HG03103 (cell line): ENCODE measurements at regions not wholly inside any gene's neighbourhood (a gene's known extent, or its start where the extent isn't known, plus 50 kb on each side); places are given as distances from the start of the nearest gene placed in this dataset.

Source experiments
- ATAC-seq: cut with Tn5 transposase; IDR thresholded peaks from one replicate; pipeline ENCODE4 v1.9.1; 2021; ENCODE audit warnings: low read depth; ENCODE audit not compliant: unreplicated experiment

GRCh38 chrX:42102586-42103282 is 179.4 kb upstream of the CASK start:
- no peak for ATAC-seq

DNA sequence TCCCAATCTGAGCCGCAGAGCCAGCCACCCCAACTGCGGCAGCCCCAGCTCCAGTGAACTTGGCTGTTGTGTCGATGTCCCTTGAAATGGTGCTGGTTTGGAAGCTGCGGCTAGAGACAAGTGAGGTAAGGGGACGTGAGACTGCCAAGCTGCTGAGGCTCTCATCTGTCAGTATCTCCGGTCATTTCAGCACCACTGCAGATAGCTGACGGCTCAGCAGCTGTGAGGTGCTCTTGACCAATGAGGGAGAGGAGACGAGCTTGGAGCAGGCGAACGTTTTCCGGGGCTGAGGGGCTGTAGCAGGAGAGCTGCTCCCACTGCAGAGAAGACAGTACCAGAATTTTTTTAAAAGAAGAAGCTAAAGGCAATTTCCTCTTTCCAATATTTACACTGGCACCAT is 175.5 kb upstream of the CASK start:
- ATAC-seq: no peak

DNA sequence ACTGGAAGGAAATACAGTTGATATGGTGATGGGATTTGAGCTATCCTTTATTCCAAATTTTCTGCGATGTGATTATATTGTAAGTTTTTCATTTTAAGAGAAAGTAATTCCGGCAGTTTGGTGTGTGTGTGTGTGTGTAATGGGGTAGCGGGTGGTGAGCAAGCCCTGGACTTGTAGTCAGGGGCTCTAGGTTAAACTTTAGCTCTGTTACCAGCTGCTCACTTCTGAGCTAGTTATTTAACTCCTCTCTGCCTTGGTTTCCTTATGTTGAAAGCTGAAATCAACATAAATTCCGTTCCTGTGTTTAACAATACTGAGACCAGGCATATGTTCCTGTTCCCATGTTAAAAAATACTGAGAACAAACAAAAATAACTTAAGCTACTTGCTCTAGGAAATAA is 174.1 kb upstream of the CASK start:
- no peak for ATAC-seq

GRCh38 chrX:42096265-42096920 is 173.0 kb upstream of the CASK start:
- no peak for ATAC-seq

DNA sequence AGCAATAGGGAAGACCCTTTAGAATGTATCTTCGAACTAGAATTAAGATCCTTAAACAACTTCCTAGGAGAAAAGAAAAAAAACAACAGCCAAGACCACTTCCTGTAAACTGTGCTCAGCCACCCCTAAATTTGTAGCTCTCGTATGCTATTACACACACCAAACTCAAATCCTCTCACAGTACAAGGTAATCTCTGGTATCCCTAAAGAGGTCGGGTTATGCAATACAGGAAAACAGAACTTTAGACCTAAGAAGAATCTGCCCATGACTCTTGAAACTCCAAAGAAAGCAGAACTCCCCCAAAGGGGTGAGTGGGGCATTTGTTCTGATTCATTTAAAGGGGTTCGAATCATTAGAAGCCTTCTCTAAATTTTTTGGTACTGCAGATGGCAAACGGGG is 170.9 kb upstream of the CASK start:
- no peak for ATAC-seq

DNA sequence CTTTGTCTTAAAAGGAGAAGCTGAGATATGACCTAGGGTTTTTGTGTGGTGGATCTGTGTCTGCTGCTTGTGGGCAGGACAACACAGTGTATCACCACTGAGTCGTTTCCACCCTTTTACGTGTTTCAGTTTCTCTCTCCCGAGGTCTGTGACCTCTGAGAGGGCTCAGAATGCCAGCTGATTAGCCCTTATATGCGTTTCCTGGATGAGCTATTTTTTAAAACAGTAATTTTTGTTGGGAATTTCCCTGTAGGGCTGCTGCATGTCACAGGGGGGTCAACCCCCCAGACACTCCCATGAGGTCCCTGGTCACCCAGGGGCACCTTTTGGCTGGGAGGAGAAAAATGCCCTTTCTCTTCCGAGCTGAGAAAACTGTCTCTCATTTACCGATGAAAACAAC is 170.4 kb upstream of the CASK start:
- no peak for ATAC-seq

DNA sequence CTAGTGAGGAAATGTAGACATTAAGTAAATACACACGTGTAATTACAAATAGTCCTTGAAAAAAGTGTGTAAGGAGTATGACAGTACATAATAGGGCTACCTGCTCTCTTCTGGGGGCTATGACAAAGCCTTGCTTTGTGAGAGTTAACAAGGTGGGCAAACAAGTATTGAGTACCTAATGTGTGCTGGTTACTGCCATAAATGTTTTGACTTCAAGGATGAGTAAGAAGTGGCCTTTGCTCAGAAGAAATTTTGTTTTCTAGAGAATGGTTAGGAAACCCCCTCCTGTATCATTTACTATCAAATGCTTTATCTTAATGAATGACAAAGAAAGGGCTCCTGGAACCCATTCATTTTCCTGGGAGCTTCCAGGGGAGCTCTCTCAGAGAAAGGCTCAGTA is 167.0 kb upstream of the CASK start:
- ATAC-seq: no peak

GRCh38 chrX:42089031-42089430 is 165.7 kb upstream of the CASK start:
- no peak for ATAC-seq

DNA sequence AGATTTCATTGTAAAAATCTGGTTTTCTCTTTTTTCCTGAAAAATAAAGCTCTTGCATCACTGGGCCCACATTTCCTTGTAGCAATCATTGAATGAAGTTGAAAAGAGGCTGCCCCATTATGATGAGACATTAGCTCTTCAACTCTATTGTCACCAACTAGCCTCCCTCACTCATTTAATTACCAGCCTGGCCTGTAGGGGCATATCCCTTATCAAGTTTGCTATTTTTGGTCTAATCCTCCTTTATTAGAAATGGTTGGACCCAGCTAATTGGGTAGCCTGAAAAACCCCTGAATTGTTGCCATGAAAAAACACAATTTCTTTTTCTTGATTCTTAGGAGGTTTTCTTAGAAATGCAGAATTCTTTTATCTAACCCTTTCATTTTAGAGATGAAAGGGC is 164.6 kb upstream of the CASK start:
- ATAC-seq: no peak

- no peak for ATAC-seq
These were observed 162.5 kb upstream of the CASK start for GRCh38 chrX:42085836-42086235.

DNA sequence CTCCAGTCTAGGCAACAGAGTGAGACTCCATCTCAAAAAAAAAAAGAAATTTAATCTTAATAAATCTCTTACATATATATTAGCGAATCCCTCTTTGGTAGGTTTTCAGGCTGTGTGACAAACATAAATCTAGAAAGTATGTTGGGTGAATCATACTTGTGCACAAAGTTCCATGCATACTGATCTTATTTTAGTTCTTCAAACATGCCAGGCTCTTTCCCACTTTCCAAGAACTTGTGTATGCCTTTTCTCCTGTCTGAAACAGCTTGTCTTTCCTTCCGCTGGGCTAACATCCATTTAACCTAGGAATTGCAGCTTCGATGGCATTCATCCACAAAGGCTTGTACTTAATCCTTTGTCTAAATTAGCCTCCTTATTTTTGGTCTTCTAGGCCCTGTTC is 156.6 kb upstream of the CASK start:
- no peak for ATAC-seq

DNA sequence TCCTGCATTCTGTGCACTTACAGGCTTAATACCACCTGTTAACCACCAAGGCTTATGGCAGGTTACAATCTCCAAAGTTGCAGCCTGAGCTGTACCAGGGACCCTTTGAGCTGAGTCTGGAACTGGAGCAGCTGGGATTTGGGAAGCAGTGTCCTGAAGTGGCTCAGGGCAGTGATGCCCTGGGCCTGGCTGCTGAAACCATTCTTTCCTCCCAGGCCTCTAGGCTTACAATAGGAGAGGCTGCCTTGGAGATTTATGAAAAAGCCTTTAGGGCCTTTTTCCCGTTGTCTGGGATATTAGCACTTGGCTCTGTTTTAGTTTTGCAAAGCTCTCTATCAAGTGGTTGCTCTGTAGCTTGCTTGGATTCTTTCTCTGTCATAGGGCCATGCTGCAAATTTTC is 154.3 kb upstream of the CASK start:
- no peak for ATAC-seq

DNA sequence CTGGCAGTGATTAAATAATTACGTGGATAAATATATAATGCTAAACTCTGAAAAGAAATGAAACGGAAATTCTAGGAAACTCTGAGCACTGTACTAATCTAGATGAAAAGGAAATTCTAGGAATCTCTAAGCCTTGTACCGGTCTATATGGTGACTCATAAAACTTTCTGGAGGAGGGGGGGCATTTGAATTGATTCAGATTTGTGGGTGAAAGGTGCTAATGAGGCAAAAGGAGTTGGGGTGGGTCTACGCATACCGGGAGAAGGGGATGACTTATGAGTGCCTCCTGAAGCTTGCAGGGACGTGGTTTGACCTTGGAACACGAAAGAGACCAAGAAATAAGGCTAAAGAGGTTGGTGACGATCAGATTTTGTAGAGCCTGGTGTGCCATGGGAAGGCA is 151.7 kb upstream of the CASK start:
- ATAC-seq: no peak

GRCh38 chrX:42073448-42073847 is 150.1 kb upstream of the CASK start:
- no peak for ATAC-seq

DNA sequence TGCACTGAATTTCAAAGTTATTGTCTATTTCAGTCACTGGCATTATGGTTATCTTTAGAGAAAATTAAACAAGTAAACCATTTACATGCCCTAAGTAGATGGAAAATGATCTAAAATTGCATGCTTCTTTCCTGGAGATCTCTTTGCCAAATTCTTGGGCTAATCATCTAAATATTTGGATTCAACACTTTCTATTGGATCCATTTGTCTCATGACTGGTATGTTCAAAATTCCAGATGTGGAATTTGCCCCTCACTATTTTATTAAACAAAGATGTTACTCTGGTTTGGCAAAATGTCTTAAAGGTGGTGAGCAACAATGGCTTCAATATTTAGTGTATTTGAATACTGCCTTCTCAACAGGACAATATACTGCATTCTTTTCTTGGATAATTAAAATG is 147.5 kb upstream of the CASK start:
- no peak for ATAC-seq

DNA sequence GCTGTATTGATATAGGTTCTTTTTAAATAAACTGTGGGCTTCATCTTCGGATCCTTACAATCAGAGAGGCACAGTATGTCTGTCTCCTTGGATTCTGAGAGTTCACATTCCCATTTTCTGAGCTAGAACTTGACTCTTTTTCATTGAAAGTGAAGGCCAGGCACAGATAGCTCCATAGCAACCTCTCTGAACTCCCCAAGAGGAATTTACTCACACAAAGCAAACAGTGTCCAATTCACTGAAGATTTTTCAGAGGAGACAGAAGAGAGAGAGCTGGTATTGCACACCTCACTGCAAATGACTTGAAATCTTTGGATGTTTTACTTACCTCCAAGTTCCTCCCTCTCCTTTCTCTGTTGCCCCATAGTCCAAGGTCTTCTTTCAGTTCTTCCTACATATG is 130.9 kb upstream of the CASK start:
- ATAC-seq: no peak

DNA sequence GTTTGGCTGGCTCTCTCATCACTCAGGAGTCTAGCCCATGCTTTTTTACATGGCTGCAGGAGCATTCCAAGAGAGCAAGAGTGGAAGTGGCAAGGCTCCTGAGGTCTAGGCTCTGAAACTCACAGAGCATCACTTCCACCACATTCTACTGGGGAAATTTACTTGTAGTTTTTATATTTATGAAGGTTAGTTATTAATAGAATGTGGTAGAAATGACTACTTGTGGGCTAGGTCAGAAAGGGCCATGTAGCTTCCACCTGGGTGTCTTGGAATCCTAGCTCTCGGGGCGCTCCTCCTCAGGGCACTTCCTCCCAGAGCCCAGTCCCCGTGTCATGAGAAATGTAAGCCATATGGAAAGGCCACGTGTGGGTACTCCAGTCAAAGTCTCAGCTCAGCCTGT is 127.0 kb upstream of the CASK start:
- no peak for ATAC-seq

DNA sequence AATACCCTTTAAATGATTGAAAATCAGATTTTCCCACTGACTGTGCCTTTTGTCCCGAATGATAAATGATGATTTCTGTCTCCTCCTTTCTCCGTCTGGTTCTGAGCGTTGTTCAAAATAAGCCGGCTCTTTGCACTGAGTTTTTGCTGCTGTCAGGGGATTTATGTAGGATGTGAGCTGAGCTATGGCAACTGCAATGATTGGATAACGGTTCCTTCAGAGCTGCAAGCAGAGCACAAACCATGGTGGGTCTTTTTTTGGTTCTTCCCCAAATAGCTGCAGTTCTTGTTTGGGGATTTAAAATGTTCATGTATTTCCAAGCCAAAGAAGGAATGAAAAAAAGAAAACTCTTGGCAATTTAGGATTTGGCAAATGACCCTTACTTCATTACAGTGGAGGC is 124.5 kb upstream of the CASK start:
- ATAC-seq: no peak

DNA sequence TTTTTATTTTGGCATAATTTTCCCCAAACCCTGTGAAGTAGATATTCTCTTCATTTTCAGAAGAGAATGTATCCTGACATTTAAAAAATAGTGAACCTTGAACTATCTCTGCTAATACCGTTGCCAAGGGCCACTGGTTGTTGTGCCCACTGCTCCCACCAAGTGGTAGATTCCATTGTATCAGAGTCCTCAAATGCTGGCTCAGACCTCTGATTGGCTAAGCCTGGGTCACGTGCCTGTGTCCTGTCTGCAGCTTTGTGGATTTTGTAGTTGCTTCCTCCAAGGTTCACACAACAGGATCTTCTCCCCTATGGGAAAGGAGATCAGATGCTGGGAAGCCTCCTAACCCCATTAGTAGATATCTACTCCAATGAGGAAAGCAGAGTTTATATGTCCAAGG is 104.8 kb upstream of the CASK start:
- no peak for ATAC-seq

DNA sequence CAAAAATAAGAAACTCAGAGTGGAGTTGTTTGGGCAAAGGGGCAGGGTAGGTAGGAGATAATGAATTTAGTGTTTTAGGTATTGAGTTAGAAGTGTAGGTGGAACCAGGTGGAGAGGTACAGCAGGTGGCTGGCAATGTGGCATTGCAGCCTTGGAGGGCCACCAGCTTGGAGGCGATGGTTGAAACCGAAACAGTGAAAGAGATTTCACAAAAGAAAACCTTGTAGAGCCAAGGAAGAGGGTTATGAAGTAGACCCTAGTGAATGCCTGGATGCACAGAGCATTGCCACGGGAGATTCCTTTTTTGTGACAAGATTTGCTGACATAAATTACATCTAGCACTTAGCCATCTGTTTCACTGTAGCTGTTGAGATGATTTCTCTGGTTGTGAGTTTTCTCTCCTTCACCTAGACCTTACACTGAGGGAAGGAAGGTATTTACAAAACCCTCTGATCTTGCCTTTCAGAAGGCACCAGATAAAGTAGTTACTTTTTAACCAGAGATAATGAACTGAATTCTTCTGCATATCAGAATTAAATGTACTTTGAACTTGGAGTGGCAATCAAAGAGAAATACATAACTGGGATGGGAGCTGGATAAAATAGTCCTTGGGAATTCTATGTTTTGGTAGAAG is 104.1 kb upstream of the CASK start:
- no peak for ATAC-seq

DNA sequence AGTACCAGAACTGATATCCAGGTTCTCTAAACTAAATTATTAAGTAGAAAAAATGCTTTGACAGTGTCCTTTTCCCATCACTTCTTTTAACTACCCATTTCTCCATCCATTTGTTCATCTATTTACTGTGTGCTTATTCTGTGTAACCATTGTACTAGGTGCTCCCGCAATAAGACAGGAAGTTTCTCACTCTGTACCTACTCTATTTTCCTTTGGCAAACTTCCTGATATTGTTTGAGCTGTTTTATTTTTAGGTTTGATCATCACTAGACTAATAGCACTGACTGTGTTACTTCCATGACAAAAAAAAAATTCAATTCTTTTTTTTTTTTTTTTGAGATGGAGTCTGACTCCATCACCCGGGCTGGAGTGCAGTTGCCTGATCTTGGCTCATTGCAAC is 102.5 kb upstream of the CASK start:
- no peak for ATAC-seq

GRCh38 chrX:42023122-42023521 is 99.8 kb upstream of the CASK start:
- no peak for ATAC-seq
